HG03159 (cell line): ENCODE measurements at regions not wholly inside any gene's neighbourhood (a gene's known extent, or its start where the extent isn't known, plus 50 kb on each side); places are given as distances from the start of the nearest gene placed in this dataset.
"Not testable (repeated sequence)": the region's sequence is repeated elsewhere in the genome, so short reads cannot be mapped to it uniquely, and the experiment has no call there.

Experiments used
- ATAC-seq: cut with Tn5 transposase; IDR thresholded peaks from one replicate; pipeline ENCODE4 v1.9.1; 2021; ENCODE audit warnings: mild to moderate bottlenecking, moderate library complexity; ENCODE audit not compliant: unreplicated experiment

- no peak for ATAC-seq
These were observed 868.0 kb downstream of the EPHA4 start for GRCh38 chr2:220704081-220704480.

DNA sequence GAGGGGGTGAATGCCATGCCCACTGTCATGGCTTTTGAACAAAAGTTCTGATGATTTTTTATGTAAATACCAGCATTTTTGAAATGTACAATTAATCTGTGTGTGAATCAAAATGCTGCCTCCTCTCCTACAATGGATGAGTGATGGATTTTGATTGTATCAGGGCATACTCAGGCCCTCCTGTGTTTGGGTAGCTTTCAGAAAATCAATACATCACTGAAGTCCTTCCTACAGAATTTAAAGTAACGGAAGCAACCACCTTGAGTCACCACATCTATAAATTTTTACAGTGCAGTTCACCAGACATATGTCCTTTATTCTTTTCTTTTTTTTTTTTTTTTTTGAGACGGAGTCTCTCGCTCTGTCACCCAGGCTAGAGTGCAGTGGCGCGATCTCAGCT is 867.3 kb downstream of the EPHA4 start:
- ATAC-seq = no peak

GRCh38 chr2:220705678-220706077 is 866.4 kb downstream of the EPHA4 start:
- ATAC-seq = no peak

- no peak for ATAC-seq
These were observed 864.8 kb downstream of the EPHA4 start for GRCh38 chr2:220707261-220707660.

DNA sequence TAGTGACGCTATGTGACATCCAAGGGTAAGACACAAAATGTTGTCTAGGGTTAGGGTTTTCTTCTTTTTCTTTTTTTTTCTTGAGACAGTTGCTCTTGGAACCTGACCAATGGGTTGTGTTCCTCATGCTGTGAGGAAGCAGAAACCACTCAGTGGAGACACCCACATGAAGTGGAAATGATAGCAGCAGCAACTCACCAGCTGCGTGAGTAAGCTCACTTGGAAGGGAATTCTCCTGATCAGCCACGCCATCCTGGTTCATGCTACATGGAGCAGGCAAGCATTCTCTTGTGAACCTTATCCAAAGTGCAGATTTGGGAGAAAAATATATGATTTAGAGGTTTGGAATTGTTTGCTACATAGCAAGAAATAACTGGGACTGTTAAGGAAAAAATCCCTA is 863.7 kb downstream of the EPHA4 start:
- ATAC-seq = no peak

- ATAC-seq = no peak
These were observed 854.8 kb downstream of the EPHA4 start for GRCh38 chr2:220717283-220717682.

DNA sequence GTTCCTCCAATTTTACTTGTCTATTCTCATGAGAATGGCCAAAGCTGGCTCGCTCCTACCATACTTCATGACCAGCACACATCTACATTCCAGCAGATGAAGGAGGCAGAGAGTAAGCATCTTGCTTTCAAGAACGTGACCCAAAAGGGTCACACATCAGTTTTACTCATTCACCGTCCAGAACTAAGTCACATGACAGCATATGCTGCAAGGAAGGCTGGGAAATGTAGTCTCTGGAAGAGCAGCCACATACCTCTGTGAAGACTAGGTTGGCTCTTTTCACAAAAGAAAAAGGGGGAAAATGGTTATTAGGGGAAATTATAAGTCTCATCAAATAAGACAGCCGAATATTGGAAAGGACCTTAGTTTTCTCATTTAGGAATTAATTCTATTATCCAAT is 835.3 kb downstream of the EPHA4 start:
- ATAC-seq = no peak

GRCh38 chr2:220743203-220743602 is 828.9 kb downstream of the EPHA4 start:
- no peak for ATAC-seq

GRCh38 chr2:220744861-220745260 is 827.2 kb downstream of the EPHA4 start:
- ATAC-seq = no peak

- no peak for ATAC-seq
These were observed 826.4 kb downstream of the EPHA4 start for GRCh38 chr2:220745682-220746081.

DNA sequence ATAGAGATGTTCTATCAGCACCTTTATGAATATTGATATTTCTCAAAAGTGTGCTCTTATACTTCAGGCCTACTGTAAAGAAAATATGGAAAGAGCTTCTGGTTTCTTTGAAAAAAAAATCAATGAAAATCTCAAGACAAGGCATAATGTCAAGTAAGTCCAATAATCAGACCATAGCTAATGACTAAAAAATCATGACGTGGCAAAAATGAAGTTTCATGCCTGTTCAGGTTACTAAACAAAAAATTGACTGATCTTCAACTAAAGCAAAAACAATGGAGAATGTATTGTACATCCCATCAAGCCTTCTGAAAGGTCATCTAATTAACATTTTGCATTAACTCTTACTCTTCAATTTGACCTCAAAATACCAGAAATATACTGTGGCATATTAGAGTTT is 824.4 kb downstream of the EPHA4 start:
- ATAC-seq = no peak

- ATAC-seq = no peak
These were observed 823.1 kb downstream of the EPHA4 start for GRCh38 chr2:220748875-220749479.

GRCh38 chr2:220753486-220753885 is 818.6 kb downstream of the EPHA4 start:
- ATAC-seq = no peak

DNA sequence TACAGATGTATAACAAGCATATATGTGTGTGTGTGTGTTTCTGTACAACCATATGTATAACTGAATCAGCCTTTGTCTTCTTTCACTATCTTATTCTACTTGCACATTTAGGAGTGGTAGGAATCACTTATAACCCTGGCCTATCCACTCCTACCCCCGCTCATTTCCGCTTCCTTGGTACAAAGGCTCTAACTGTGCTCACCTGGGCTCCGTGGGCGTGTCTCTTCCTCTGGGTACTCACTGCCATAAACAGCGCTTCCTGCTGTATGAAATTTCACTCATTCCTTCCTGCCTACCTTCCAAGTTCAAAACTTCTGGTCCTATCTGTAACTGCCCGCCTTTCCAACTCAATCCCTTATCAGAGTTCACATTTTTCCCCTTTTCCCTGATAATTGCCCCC is 815.5 kb downstream of the EPHA4 start:
- no peak for ATAC-seq

DNA sequence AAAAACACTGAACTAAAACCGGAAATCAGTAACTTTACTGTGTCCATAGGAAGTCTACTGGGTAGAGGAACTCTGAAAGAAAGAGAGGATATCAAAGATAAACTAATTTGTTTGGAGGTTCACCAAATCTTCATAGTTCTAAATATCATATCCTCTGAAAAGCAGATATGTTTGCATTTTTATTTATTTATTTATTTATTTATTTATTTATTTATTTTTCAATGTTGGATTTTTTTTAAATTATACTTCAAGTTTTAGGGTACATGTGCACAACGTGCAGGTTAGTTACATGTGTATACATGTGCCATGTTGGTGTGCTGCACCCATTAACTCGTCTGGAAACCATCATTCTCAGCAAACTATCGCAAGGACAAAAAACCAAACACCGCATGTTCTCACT is 813.7 kb downstream of the EPHA4 start:
- not testable (repeated sequence) for ATAC-seq

- no peak for ATAC-seq
These were observed 807.9 kb downstream of the EPHA4 start for GRCh38 chr2:220764171-220764570.

DNA sequence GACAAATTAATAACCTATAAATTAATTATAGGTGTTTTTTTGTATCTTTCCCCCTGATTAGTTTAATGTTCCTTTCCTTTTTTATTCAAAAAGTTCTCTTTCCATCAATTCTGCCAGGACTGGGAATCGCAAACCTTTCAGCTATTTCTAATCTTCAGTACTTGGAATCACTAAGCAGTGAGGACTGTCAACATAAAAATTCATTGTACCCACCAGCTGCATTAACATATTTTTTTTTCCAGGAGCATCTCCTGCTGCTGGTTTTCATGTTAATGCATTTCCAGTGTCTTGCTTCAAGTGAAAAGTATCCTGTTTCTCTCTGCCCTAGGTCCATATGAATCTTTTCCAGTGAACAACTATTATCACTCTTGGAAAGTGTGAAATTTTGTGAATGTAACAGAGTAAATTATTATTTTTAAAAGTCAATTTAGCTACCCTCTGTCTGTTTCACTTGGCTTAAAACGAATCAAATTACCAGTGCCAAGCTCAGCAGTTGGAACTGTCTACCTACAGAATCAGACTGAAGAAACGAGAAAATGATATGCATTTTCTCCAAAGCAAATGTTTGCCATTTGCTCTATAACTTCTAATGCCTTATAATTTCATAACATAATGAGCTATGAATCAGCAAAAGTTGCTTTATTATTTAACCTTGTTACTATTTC is 804.4 kb downstream of the EPHA4 start:
- no peak for ATAC-seq

GRCh38 chr2:220775856-220776488 is 796.1 kb downstream of the EPHA4 start:
- no peak for ATAC-seq

- not testable (repeated sequence) for ATAC-seq
These were observed 793.0 kb downstream of the EPHA4 start for GRCh38 chr2:220779076-220779475.

DNA sequence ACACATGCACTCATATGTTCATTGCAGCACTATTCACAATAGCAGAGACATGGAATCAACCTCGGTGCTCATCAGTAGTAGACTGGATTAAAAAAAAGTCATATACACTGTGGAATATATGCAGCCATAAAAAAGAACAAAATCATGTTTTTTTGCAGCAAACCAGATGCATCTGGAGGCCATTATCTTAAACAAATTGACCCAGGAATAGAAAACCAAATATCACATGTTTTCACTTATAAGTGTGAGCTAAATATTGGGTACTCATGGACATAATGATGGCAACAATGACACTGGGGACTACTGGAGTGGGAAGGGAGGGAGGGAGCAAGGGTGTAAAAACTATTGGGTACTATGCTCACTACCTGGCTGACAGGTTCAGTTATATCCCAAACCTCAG is 792.6 kb downstream of the EPHA4 start:
- no peak for ATAC-seq

DNA sequence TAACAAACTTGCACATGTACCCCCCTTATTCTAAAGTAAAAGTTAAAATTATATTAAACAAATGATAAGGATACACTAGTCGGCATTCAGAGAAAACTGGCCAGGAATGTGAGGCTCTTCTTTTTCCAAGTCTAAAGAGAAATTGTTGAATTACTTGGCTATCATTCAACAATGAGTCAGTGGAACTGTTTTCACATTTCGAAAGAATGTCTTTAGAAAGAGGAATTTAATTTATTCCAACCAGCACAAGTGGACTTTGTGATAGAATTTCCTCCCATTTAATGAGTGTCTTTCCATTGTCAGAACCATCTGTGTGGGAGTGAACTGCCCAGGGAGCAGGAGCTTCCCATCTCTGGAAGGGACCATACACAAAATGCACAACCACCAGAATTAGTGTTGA is 792.2 kb downstream of the EPHA4 start:
- no peak for ATAC-seq

DNA sequence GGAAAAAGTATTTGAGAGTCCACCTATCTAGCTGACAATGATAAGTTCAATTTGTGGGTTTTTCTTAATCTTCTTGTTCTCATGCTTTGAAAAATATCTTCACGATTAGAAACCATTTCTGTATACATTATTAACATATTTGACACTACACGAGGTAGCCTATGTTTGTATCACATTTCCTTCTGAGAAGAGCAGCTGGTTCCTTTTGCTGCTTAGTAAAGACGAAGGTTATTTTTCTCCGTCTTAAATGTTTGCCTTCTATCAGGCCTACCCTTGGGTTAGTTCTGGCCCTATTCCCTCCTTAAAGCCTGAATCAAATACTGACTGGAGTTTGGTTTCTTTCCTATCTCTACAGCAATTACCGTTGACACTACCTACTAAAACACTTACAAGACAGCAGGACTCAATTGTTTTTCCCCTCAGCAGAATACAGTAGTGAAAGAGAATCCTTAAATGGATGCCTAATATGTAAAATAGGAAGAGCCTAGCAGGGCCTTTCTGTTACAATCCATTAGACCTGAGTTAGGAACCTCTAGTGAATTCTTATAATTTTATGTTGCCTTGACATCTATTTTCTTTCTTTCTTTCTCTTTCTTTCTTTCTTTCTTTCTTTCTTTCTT is 790.4 kb downstream of the EPHA4 start:
- ATAC-seq = no peak
